ENCODE measurements at regions not wholly inside any gene's neighbourhood (a gene's known extent, or its start where the extent isn't known, plus 50 kb on each side); places are given as distances from the start of the nearest gene placed in this dataset.
"Not testable (repeated sequence)": the region's sequence is repeated elsewhere in the genome, so short reads cannot be mapped to it uniquely, and the experiment has no call there.

DNA sequence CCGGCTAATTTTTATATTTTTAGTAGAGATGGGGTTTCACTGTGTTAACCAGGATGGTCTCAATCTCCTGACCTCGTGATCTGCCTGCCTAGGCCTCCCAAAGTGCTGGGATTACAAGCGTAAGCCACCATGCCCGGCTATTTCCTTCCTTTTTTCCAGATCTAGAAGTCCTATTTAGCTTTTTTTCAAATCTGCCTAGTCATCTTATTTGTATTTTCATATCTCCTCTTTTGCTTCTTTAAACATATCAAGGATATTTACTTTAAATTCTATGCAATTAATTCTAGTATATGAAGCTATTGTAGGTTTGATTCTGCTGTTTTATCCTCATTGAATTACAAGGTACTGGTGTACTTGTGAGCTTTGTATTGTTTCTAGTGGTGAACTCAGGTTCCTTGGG, 119.1 kb downstream of the MACIR start:
- not testable (repeated sequence) for DNase-seq (ENCODE audit: low read depth in 2 of 2)

DNA sequence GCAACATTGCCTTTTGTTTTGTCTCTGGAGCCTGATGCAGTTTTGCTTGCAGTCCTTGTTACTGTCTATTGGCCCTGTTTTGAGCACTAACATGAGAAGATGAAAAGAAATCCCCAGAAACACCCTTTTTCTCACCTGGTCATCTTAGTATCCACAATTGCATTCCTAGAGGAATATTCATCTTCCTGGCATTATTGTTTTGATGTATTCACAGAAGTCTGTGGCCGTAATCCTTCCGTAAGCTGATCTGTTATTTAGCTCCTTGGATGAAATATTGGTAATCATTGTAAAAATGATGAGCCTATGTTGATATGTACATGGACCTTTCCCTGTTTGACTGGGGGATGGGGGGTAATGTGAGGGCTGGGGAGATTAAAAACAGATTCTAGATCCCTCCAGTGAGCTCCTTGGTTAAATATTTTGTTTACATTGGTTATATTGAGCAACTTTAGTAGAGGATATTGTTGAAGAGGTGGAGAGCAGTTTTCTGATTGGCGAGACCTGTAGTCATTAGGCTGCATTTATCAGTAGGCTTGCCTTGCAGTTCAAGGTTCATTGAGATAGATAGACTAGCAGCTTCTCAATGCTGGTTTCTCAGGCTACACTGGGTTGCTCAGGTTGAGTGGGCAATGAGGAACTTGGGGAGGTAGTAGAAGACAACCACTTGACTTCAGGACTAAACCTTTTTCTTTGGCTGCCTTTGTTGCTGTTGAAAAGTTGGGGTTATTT, 117.5 kb downstream of the MACIR start:
- no peak for DNase-seq (ENCODE audit: low read depth in 2 of 2)

DNA sequence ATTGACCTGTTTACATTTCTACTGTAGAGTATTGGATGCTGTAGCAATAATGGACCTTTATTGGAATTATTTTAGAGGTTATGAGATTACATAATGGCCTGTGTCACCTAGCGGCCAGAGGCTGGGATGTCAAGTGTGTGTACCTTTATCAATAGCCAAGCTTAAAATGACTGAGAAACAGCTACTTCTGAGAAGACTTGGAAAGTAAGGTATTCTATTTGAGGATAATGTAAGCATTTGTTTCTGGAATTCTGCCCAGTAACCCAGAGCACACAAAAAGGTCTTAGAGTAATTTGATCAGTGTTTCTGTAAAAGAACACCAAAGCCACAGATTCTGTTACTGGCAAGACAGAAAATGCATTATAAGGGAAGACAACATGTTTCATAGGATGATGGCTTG, 116.8 kb downstream of the MACIR start:
- peak; percentile 58 to 59 for DNase-seq (ENCODE audit: low read depth in 2 of 2)

DNA sequence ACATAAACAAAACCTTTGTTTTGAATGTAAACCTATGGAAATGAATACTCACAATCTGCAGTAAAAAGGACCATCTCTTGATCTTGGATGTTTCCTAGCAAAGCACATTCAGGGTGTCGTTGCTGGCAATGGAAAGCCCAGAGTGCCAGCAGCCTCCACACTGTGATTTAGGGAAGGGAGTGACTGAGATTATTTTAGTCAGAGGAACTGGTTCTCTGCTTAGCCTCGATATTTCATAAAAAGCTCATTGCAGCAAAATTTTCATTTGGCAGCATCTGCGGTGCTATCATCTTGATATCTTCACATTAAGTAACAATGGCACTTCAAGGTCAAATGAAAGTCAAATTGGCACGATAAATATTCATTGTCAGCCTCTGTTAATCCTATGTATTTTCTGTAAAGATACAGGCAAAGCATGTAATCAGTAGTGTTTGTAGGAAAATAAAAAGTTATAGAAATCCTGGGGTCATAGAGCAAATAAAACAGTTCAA, 116.0 kb downstream of the MACIR start:
- no peak for DNase-seq (ENCODE audit: low read depth in 2 of 2)

DNA sequence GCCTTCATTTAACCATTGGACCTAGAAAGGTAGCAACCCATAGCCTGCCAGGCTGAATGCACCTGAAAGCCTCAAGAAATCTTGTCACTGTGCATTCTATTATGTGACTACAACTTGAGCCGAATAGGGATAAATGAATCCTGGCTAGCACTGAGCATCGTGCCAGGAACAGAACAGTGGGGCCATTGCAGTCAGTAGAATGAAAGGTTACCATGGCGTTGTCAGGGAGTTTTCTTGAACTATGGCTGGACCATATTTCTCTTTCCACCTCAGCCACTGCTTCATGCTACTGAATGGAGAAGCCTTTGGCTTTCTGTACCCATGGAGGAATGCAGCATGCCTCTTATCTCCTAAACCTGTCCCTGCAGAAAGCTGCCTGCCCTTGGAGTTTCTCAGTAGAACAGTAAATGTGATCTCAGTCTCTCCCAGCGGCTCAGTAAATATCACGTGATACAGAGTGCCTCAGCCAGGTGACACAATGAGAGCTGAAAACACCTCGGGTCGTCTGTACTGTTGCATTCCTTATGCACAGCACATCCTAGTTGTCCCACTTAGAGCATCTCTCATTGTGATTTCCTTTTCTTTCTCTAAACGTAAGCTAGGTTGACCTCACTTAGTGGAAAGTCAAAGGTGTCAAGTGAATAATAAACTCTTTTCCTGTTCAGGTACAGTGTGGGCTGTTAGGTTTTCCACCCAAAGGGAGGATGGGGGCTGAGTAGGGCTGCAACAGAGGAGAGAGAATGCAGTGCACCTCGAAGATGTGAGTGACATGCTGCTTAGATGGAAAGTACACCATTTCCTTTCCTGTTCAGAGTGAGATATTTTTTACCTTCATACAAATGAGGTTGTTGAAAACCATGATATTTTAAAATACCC, 115.3 kb downstream of the MACIR start:
- DNase-seq (ENCODE audit: low read depth in 2 of 2): no peak

DNA sequence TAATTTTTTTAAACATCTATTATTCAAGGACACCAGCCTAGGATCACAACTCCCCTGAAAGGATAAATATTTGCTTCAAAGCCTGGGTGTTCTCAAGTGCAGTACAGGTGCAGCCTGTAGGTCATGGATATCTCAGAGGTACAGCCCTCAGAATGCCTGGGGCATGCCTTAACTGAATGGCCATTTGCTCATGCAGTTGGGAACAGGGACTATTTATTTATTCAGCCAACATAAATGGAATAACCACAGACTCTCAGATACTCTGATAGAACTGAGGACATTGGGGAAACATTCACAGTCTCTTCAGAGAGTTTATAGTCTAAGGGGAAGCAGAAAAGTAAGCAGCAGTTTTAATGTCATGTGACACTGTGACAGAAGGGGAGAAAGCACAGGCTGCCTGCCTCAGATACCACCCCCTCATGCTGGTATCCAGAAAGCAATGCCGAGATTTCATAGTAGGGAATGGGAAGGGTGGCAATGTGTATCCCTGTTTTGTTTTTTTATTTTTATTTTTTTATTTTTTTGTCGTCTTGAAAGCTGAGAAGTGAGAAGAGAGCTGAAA, 112.6 kb downstream of the MACIR start:
- no peak for DNase-seq (ENCODE audit: low read depth in 2 of 2)

DNA sequence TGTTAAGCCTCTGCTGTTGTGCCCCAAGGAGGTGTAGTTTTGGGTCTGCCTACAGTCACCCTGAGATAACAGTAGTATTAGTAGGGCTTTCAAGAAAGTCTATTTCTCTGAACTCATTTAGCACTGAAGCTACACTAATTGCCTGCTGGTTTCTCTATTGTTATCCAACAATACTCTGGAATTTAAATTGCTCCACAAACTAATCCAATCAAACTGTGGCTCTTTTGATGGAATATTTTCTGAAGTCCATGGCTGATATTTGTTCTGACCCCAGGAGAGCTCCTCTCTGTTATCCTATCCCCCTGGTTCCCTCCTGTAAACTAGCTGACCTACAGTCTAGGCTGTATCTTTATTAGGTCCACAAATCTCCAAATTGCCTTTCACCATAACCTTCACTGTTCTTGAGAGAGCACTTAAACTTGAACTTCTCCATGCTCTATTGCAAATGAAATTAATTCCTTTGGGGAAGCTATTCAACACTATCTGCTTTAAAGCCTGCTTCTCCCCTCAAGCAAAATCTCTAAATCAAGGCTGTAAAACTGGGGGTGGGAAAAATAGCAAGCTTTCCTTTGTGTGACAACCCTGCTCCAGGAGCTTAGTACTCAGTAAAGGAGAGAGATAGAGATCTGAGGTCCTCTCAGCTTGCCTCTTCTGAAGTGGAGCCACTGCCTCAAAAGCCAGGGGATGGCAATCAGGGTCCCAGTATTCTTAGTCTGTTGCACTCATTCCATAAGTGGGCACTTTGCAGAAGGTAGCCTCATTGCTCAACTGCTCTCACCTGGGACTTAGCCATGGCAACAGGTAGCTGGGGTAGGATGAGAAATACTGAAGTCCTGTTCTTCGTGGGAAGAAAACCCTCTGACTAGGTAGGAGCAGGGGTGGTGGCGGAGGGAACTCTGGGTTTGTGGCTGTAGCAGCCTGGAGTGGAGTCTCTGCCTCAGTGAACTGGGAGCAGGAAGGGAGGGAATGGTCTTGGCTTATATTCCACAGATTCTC, 110.9 kb downstream of the MACIR start:
- no peak for DNase-seq (ENCODE audit: low read depth in 2 of 2)

DNA sequence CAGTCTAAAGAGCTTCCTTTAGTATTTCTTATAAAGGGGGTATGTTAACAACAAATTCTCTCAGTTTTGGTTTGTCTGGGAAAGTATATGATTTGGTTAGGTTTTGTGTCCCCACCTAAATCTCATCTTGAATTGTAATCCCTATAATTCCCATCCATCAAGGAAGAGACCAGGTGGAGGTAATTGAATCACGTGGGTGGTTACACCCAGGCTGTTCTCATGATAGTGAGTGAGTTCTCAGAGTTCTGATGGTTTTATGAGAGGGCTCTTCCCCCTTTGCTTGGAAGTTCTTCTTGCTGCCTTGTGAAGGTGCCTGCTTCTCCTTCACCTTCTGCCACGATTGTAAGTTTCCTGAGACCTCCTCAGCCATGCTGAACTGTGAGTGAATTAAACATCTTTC, 109.1 kb downstream of the MACIR start:
- no peak for DNase-seq (ENCODE audit: low read depth in 2 of 2)

DNA sequence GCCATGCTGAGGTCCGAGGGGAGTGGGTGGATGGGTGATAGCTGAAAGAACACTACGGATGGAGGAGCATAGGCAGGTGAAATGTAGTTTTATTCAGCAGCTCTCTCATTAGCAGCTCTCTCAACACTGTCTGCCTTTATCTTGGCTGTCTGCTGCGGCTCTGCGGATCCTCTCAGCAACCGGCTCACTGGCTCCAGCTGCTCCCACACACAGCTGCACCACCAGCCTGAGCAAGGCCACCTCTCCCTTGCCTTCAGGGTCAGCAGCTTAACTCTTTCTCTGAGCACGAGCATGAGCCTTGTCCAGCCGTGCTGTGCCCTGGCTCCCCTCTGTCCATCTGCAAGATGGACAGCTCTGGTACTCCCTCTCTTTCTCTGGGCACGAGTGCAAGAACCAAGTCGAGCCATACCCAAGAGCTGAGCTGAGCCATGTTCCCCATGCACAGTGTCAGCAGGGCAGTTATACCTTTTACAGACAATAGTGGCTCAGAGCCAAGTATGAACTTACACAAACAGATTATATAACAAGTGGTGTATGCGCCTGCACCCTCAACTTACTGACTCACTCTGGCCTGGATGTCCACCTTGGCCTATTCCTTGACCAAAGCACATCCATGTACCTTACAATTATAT, 108.5 kb downstream of the MACIR start:
- DNase-seq (ENCODE audit: low read depth in 2 of 2): no peak

DNA sequence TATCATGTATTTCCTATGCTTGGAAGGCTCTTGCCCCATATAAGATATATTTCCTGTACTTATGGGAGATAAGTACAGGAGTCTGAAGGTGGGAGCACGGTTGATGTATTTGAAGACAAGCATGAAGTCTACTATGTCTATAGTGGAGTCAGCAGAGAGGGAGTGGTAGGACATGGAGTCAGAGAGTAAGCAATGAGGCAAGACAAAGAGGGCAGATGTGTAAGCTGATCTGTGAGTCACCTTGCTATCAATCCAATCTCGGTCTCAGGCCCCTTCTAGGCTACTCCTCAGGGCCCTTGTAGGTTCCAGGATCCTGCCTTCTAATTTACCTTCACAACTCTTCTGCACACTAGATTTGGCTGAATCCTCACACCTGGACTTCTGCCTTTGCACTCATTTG, 105.5 kb downstream of the MACIR start:
- no peak for DNase-seq (ENCODE audit: low read depth in 2 of 2)

DNA sequence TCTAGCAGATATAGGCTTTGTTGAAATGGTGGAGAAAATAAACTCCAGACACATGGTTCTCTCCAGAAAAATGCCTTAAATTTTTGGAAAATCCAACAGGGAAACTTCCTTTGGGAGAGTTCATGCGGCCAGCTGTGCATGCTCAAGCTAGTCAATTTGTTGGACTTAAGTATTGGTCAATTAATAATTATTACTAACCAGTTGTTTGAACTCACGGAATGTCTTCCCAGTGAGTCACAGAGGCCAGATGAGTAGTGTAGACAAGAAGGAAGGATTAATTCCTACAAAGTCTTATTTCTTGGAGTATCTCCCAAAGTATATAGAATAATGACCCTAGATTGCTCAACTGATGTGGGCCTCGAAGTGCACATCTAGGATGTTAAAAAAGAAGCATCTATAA, 103.6 kb downstream of the MACIR start:
- DNase-seq (ENCODE audit: low read depth in 2 of 2): peak; percentile 28 to 29

DNA sequence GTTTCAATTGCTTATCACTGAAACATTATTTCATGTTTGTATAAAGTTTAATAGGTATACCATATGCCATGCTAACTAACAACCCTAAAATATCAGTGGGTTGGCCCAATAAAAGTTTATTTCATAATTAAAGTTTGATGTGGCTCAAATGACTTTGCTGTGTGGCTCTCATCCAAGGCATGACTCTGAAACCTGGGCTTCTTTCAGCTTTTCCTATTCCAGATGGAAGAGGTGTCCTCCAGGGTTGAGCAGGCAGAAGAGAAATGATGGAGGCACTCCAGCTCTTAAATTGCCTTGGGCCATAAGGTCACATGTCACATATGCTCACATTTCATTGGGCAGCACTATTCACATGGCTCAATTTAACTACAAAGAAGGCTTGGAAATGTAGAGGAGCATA, 101.9 kb downstream of the MACIR start:
- no peak for DNase-seq (ENCODE audit: low read depth in 2 of 2)

DNA sequence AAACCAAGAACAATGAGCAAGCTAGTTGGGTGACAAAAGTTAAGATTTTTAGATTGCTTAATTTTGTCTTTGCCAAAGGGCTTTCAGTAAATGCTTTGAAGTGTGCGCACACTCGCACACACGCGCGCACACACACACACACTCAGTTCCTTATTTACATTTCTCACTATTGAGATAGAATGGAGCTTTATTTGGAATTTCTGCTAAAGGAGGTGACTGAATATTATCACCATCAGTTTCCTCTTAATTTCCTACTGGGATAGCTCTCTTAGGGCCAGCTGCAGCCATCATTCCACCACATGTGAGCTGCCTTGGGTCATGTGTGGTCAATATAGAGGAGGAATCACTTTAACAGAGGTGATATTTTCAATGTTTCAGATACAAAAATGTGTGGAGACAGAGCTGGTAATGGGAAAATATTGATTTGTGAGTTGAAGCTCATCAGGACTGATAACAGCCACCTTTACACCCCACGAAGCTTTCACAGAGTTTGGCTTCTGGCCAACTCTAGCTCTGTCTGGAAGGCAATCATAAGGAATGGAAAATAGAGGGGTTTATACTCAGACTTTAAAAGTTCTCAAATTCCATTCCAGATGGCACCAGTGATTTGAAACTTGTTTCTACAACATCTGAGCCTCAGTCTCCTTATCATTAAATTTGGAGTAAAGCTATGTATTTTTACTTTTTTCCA, 99.9 kb downstream of the MACIR start:
- no peak for DNase-seq (ENCODE audit: low read depth in 2 of 2)

DNA sequence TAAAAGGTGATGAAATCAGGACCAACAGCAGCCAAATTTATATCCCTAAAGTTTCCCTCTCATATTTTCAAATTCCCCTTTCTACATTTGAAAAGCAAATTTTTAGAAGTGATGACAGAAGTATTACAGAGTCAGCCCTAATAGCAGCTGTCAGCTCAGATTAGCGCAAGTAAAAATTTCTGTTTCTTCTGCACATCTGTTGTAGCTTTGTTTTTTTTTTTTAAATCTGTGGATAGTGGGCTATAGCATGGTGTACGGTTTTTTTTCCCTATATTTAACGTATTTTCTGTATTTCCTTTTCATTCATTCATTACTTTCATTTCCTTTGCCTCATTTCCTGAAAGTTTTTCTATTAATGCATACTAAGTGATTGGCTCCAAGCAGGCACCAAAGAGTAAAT, 99.1 kb downstream of the MACIR start:
- DNase-seq (ENCODE audit: low read depth in 2 of 2): no peak

DNA sequence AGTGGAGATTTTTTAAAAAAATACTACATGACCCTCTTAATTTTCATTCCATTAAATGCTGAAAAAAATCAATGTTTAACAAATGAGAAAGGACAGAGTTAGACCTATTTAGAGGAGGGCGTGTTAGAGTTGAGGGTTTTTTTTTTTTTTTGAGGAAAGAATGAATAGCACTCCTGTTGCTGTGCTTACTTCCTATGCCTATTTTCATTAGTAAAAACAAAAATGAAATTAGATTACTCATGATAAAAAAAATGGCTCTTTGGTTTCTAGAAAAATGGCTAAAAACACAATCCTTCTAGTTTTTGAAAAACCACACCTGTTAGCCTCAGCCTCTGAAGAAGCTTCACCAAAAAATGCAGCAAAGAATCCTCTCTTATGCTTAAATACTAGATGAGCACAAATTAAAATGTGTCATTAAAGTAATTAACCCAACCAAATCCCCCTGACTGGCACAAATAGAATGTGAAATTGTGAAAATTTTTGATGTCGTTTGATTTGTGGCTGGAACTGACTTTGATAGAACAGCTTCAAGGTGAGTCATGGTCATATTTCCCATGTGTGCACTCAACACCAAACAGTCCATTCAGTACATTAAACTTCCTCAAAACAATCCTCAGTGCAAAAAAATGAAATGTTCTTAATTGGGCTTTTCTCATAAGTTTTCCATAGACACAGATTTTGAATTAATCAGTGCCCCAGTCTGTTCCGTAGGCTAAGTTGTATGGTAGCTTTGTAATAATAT, 98.0 kb downstream of the MACIR start:
- no peak for DNase-seq (ENCODE audit: low read depth in 2 of 2)

DNA sequence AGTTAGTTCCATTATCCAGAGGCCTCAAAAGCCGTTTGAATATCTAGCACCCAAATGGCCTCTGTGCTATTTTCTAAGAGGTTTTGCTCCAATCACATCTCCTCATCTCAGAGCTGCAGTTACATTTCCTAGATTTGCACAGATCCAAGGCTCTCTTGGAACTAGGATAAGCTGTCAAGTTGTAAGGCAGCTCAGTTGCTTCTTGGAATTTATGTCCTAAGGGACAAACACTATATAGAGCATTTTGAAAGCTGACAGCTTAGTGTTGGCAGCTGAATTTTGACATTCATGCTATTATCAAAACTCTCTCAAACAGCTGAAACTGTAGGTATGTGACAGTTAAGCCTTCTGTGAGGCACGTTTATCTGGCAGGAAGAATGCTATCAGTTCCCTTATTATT, 97.0 kb downstream of the MACIR start:
- no peak for DNase-seq (ENCODE audit: low read depth in 2 of 2)

DNA sequence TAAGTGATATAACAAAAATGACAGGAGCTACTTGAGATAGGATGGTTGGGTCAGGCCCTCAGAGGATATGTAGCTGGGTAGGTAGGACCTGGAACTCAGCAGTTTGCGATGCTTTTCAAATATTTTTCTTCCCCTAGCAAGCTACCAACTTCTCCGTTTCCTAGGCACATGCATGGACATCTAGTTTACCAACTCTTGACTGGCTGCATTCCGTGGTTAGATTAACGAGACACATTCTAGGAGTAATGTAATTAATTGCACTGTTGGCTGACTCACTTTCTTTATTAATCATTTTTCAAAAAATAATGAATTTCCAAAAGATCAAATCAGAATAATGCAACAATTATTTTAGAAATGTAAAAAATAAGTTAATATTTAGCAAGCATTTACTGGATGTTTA, 95.9 kb downstream of the MACIR start:
- DNase-seq (ENCODE audit: low read depth in 2 of 2): no peak

DNA sequence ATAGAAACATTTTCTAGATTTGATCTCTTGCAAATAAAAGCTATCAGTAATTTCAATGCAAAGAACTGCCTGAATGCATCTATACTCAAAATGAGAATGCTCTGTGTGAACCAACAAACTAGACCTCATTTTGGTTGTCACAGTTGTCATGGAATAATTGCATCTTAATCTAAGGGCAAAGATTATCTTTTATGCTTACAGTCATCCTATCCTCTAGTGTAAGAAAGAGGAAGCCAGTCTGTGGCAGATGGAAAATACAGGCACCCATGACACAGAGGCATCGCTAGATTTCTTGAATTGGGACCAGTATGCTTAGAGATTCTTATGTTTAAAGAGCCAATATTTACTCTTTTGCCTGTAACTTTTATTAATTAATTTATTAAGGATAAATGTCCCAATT, 95.0 kb downstream of the MACIR start:
- DNase-seq (ENCODE audit: low read depth in 2 of 2): no peak

DNA sequence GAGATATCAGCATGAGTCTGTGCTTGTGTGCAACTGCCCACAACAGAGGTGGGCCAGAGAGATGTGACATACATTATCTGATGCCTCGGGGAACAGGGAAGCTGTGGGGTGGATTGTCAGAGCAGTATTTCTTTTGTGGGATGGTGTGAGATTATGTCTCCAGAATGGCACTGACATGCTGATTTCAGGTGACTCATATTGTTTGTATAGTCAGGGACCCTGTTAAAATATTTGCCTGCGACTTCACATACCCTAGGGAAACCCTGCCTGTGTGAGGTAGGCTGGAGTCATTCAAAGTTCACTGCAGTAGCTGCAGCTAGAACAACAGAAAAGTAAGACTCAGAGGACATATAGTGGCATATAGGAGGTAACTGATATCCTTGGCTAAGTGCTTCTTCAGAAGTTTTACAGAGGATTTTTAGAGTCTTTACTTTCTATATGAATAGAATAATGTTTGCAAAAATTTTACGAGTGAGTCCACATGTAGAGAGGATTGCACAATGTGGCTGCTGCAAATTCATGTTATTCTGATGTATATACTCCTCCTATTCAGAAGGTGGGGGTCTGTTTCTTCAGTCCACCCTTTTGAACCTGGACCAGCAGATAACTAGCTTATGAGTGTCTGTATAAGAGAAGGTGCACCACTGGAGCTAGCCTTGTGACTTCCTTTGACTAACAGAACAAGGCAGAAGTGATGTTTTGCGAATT, 89.3 kb downstream of the MACIR start:
- DNase-seq (ENCODE audit: low read depth in 2 of 2): no peak
